ENCODE measurements at regions not wholly inside any gene's neighbourhood (a gene's known extent, or its start where the extent isn't known, plus 50 kb on each side); places are given as distances from the start of the nearest gene placed in this dataset.
"Not testable (repeated sequence)": the region's sequence is repeated elsewhere in the genome, so short reads cannot be mapped to it uniquely, and the experiment has no call there.

DNA sequence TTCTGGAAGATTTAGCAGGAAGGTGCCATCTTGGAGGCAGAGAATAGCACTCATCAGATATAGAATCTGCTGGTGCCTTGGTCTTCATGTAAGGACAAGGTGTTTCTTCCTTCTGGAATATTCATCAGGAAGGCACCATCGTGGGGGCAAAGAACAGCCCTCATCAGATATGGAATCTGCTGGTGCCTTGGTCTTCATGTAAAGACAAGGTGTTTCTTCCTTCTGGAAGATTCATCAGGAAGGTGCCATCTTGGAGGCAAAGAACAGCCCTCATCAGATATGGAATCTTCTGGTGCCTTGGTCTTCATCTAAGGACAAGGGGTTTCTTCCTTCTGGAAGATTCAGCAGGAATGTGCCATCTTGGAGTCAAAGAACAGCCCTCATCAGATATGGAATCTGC is 4500.5 kb upstream of the OR11H1 start:
- TF ChIP-seq POLR2A (IDR thresholded peaks at IDR 0.05; ENCODE audit: low read depth, low read length); POLR2AphosphoS5 (IDR thresholded peaks at IDR 0.05; ENCODE audit: low read depth, low read length); TAF1 (IDR thresholded peaks at IDR 0.05; ENCODE audit: borderline replicate concordance, low read depth, low read length): not testable (repeated sequence)
